Left lobe of liver (tissue), 2 donors: ENCODE measurements at regions not wholly inside any gene's neighbourhood (a gene's known extent, or its start where the extent isn't known, plus 50 kb on each side); places are given as distances from the start of the nearest gene placed in this dataset.

Experiments
- ATAC-seq: fragments of 200-7000 bp; cut with Tn5 transposase; one replicate; pipeline ENCODE4 v1.9.1; 2020; ENCODE audit warnings: mild to moderate bottlenecking, moderate library complexity
- DNase-seq: peaks from one replicate; pipeline ENCODE4 v3.0.0-alpha.2; 2020; ENCODE audit warnings: low spot score
- donor health status: DM: no; HTN: no; CAD: no; lungs with moderate emphysema.
- donor health status: DM: no; HTN: yes; CAD: no.

- no peak for DNase-seq
- no peak for ATAC-seq
These were observed 407.9 kb downstream of the HRH4 start for GRCh38 chr18:24868311-24868710.

- ATAC-seq (no peak), DNase-seq (no peak)
These were observed 408.4 kb downstream of the HRH4 start for GRCh38 chr18:24868760-24869237.

GRCh38 chr18:24869285-24869684 is 408.8 kb downstream of the HRH4 start:
- DNase-seq (no peak), ATAC-seq (no peak)

- no peak for DNase-seq
- ATAC-seq: no peak
These were observed 414.8 kb downstream of the HRH4 start for GRCh38 chr18:24875286-24875685.

- ATAC-seq (no peak), DNase-seq (no peak)
These were observed 415.3 kb downstream of the HRH4 start for GRCh38 chr18:24875777-24876176.

- DNase-seq: no peak
- no peak for ATAC-seq
These were observed 415.8 kb downstream of the HRH4 start for GRCh38 chr18:24876266-24876665.

GRCh38 chr18:24877066-24877465 is 416.6 kb downstream of the HRH4 start:
- no peak for ATAC-seq
- no peak for DNase-seq

- ATAC-seq: no peak
These were observed 417.1 kb downstream of the HRH4 start for GRCh38 chr18:24877546-24877945.

GRCh38 chr18:24878289-24878688 is 417.9 kb downstream of the HRH4 start:
- ATAC-seq: no peak
- DNase-seq: no peak

More at GRCh38 chr18:24877546-24877945, 417.1 kb downstream of the HRH4 start:
- no peak for DNase-seq

- no peak for DNase-seq
These were observed 424.8 kb downstream of the HRH4 start for GRCh38 chr18:24885276-24885675.

GRCh38 chr18:24894880-24895279 is 434.4 kb downstream of the HRH4 start:
- ATAC-seq (no peak), DNase-seq (no peak)

More at GRCh38 chr18:24885276-24885675, 424.8 kb downstream of the HRH4 start:
- ATAC-seq: no peak

GRCh38 chr18:24897461-24897860 is 437.0 kb downstream of the HRH4 start:
- ATAC-seq (no peak), DNase-seq (no peak)

- DNase-seq (no peak), ATAC-seq (no peak)
These were observed 441.7 kb downstream of the ZNF521 start for GRCh38 chr18:24910221-24910620.

GRCh38 chr18:24913507-24914170 is 438.3 kb downstream of the ZNF521 start:
- DNase-seq (no peak), ATAC-seq (peak; percentile 31)

GRCh38 chr18:24914171-24914525 is 437.8 kb downstream of the ZNF521 start:
- ATAC-seq (peak; percentile 51), DNase-seq (no peak)

- no peak for ATAC-seq
- no peak for DNase-seq
These were observed 437.3 kb downstream of the ZNF521 start for GRCh38 chr18:24914685-24915084.

- DNase-seq (no peak), ATAC-seq (no peak)
These were observed 436.4 kb downstream of the ZNF521 start for GRCh38 chr18:24915547-24915946.

GRCh38 chr18:24917767-24918166 is 434.2 kb downstream of the ZNF521 start:
- ATAC-seq: no peak
- DNase-seq: no peak

GRCh38 chr18:24918257-24918656 is 433.7 kb downstream of the ZNF521 start:
- DNase-seq (no peak), ATAC-seq (no peak)

- DNase-seq (no peak), ATAC-seq (no peak)
These were observed 432.7 kb downstream of the ZNF521 start for GRCh38 chr18:24919181-24919797.

- DNase-seq (no peak), ATAC-seq (no peak)
These were observed 429.5 kb downstream of the ZNF521 start for GRCh38 chr18:24922491-24922890.

- DNase-seq: no peak
- ATAC-seq: no peak
These were observed 428.8 kb downstream of the ZNF521 start for GRCh38 chr18:24923138-24923537.
